ENCODE measurements at regions not wholly inside any gene's neighbourhood (a gene's known extent, or its start where the extent isn't known, plus 50 kb on each side); places are given as distances from the start of the nearest gene placed in this dataset.

GRCh38 chr2:104425850-104426595 is 427.9 kb upstream of the POU3F3 start:
- POLR2A ChIA-PET, result no interaction called here
- no peak overlapping the region for H3K27ac ChIP-seq (ENCODE audit: insufficient read depth in 1 of 2, low read depth in 1 of 2, low read length in 2 of 2, poor library complexity in 1 of 2, severe bottlenecking in 2 of 2)
- 77% methylated on average over 2 of the region's 3 CpGs for WGBS (ENCODE audit: insufficient coverage)
- no peaks in the 10 kb centered on the region for H3K9me3 ChIP-seq (ENCODE audit: control extremely low read depth in 1 of 5, control insufficient read depth in 4 of 5, insufficient read depth in 2 of 5, low read depth in 1 of 5, low read length in 4 of 5)
- H3K4me1 ChIP-seq (ENCODE audit: control extremely low read depth in 1 of 4, control insufficient read depth in 4 of 4, insufficient read depth in 4 of 4, low read length in 3 of 4), result no peaks in the 10 kb centered on the region
- no peak overlapping the region for H3K4me3 ChIP-seq (ENCODE audit: control insufficient read depth in 1 of 7, extremely low read depth in 1 of 7, insufficient read depth in 4 of 7, low read depth in 2 of 7, low read length in 6 of 7)
- H3K36me3 ChIP-seq (ENCODE audit: control insufficient read depth in 4 of 4, insufficient read depth in 4 of 4, low read length in 3 of 4), result no peaks in the 10 kb centered on the region
- no peak for DNase-seq
- CTCF ChIA-PET, result no interaction called here
- peaks cover 0 to 6% (median 2%) of the 10 kb centered on the region in 5 experiments for H3K27me3 ChIP-seq (replicated peaks in 2 of 5; ENCODE audit: control insufficient read depth in 4 of 5, insufficient read depth in 5 of 5, low read length in 4 of 5)

- Histone ChIP-seq H3K4me1 (ENCODE audit: control extremely low read depth in 1 of 4, control insufficient read depth in 4 of 4, insufficient read depth in 4 of 4, low read length in 3 of 4) (no peaks in the 10 kb centered on the region), H3K9me3 (ENCODE audit: control extremely low read depth in 1 of 5, control insufficient read depth in 4 of 5, insufficient read depth in 2 of 5, low read depth in 1 of 5, low read length in 4 of 5) (no peaks in the 10 kb centered on the region), H3K27ac (ENCODE audit: insufficient read depth in 1 of 2, low read depth in 1 of 2, low read length in 2 of 2, poor library complexity in 1 of 2, severe bottlenecking in 2 of 2) (no peak overlapping the region), H3K4me3 (ENCODE audit: control insufficient read depth in 1 of 7, extremely low read depth in 1 of 7, insufficient read depth in 4 of 7, low read depth in 2 of 7, low read length in 6 of 7) (no peak overlapping the region), H3K36me3 (ENCODE audit: control insufficient read depth in 4 of 4, insufficient read depth in 4 of 4, low read length in 3 of 4) (no peaks in the 10 kb centered on the region), H3K27me3 (replicated peaks in 2 of 5; ENCODE audit: control insufficient read depth in 4 of 5, insufficient read depth in 5 of 5, low read length in 4 of 5) (peaks cover 0 to 6% (median 2%) of the 10 kb centered on the region in 5 experiments)
- ChIA-PET CTCF (no interaction called here), POLR2A (no interaction called here)
- no peak for DNase-seq
- no CpG with 5 or more reads among the region's 1 CpG for WGBS (ENCODE audit: insufficient coverage)
Observed at GRCh38 chr2:104428155-104428554, 425.8 kb upstream of the POU3F3 start.

- POLR2A ChIA-PET, result no interaction called here
- CTCF ChIA-PET, result interaction anchor here (0.8 to 1.9 kb wide), 3 partner anchors 9 to 16 kb away, joined by 4 to 6 read pairs (median 5); no protein-coding TSS in a partner anchor
- no peak overlapping the region for H3K4me3 ChIP-seq (ENCODE audit: control insufficient read depth in 1 of 7, extremely low read depth in 1 of 7, insufficient read depth in 4 of 7, low read depth in 2 of 7, low read length in 6 of 7)
- H3K27me3 ChIP-seq (replicated peaks in 2 of 5; ENCODE audit: control insufficient read depth in 4 of 5, insufficient read depth in 5 of 5, low read length in 4 of 5), result peaks cover 0 to 13% (median 2%) of the 10 kb centered on the region in 5 experiments
- DNase-seq, result no peak
- H3K9me3 ChIP-seq (ENCODE audit: control extremely low read depth in 1 of 5, control insufficient read depth in 4 of 5, insufficient read depth in 2 of 5, low read depth in 1 of 5, low read length in 4 of 5), result no peaks in the 10 kb centered on the region
- no peak overlapping the region for H3K27ac ChIP-seq (ENCODE audit: insufficient read depth in 1 of 2, low read depth in 1 of 2, low read length in 2 of 2, poor library complexity in 1 of 2, severe bottlenecking in 2 of 2)
- peaks cover 0 to 7% (median 4%) of the 10 kb centered on the region in 4 experiments for H3K4me1 ChIP-seq (ENCODE audit: control extremely low read depth in 1 of 4, control insufficient read depth in 4 of 4, insufficient read depth in 4 of 4, low read length in 3 of 4)
- 90% methylated on average over 6 of the region's 8 CpGs for WGBS (ENCODE audit: insufficient coverage)
- no peaks in the 10 kb centered on the region for H3K36me3 ChIP-seq (ENCODE audit: control insufficient read depth in 4 of 4, insufficient read depth in 4 of 4, low read length in 3 of 4)
Observed at GRCh38 chr2:104429639-104430358, 424.1 kb upstream of the POU3F3 start.

DNA sequence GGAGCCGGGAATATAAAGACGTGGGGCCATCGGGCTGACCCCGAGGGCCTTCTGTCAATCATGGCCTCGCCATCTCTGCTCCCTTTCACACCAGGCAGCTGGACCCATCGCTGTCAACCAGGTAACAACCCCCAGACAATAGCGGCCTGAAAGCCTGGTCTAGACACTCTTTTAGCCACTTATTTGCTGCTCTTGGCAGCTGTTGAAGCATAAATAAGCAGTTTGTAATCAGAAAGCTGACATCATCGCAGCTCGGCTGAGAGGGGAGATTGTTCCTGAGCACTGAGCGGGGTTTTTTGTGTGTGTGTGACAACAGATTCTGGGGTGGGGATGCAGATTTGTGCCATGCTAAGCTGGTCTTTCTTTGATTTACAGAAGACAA is 423.6 kb upstream of the POU3F3 start:
- H3K4me1 ChIP-seq (ENCODE audit: control extremely low read depth in 1 of 4, control insufficient read depth in 4 of 4, insufficient read depth in 4 of 4, low read length in 3 of 4), result peaks cover 0 to 7% (median 4%) of the 10 kb centered on the region in 4 experiments
- WGBS (ENCODE audit: insufficient coverage), result 99% methylated on average over 10 of the region's 10 CpGs
- peaks cover 0 to 12% (median 2%) of the 10 kb centered on the region in 5 experiments for H3K27me3 ChIP-seq (replicated peaks in 2 of 5; ENCODE audit: control insufficient read depth in 4 of 5, insufficient read depth in 5 of 5, low read length in 4 of 5)

GRCh38 chr2:104430852-104431251 is 423.1 kb upstream of the POU3F3 start:
- H3K4me3 ChIP-seq (ENCODE audit: control insufficient read depth in 1 of 7, extremely low read depth in 1 of 7, insufficient read depth in 4 of 7, low read depth in 2 of 7, low read length in 6 of 7), result no peak overlapping the region
- no peaks in the 10 kb centered on the region for H3K36me3 ChIP-seq (ENCODE audit: control insufficient read depth in 4 of 4, insufficient read depth in 4 of 4, low read length in 3 of 4)
- H3K9me3 ChIP-seq (ENCODE audit: control extremely low read depth in 1 of 5, control insufficient read depth in 4 of 5, insufficient read depth in 2 of 5, low read depth in 1 of 5, low read length in 4 of 5), result no peaks in the 10 kb centered on the region
- peaks cover 0 to 7% (median 4%) of the 10 kb centered on the region in 4 experiments for H3K4me1 ChIP-seq (ENCODE audit: control extremely low read depth in 1 of 4, control insufficient read depth in 4 of 4, insufficient read depth in 4 of 4, low read length in 3 of 4)
- DNase-seq, result no peak
- ChIA-PET POLR2A (no interaction called here), CTCF (interaction anchor here (1.3 kb wide), 1 partner anchor 417 kb away, joined by 6 read pairs; no protein-coding TSS in a partner anchor)
- H3K27me3 ChIP-seq (replicated peaks in 2 of 5; ENCODE audit: control insufficient read depth in 4 of 5, insufficient read depth in 5 of 5, low read length in 4 of 5), result peaks cover 0 to 12% (median 2%) of the 10 kb centered on the region in 5 experiments
- no peak overlapping the region for H3K27ac ChIP-seq (ENCODE audit: insufficient read depth in 1 of 2, low read depth in 1 of 2, low read length in 2 of 2, poor library complexity in 1 of 2, severe bottlenecking in 2 of 2)
- WGBS (ENCODE audit: insufficient coverage), result 97% methylated on average over 6 of the region's 7 CpGs

More for the DNA sequence above, 423.6 kb upstream of the POU3F3 start:
- H3K36me3 ChIP-seq (ENCODE audit: control insufficient read depth in 4 of 4, insufficient read depth in 4 of 4, low read length in 3 of 4), result no peaks in the 10 kb centered on the region
- no peak overlapping the region for H3K4me3 ChIP-seq (ENCODE audit: control insufficient read depth in 1 of 7, extremely low read depth in 1 of 7, insufficient read depth in 4 of 7, low read depth in 2 of 7, low read length in 6 of 7)
- H3K27ac ChIP-seq (ENCODE audit: insufficient read depth in 1 of 2, low read depth in 1 of 2, low read length in 2 of 2, poor library complexity in 1 of 2, severe bottlenecking in 2 of 2), result no peak overlapping the region
- no peaks in the 10 kb centered on the region for H3K9me3 ChIP-seq (ENCODE audit: control extremely low read depth in 1 of 5, control insufficient read depth in 4 of 5, insufficient read depth in 2 of 5, low read depth in 1 of 5, low read length in 4 of 5)
- DNase-seq, result no peak
- ChIA-PET CTCF (interaction anchor here (1.3 to 1.9 kb wide), 2 partner anchors 9 to 418 kb away, joined by 5 to 6 read pairs; no protein-coding TSS in a partner anchor), POLR2A (no interaction called here)

DNA sequence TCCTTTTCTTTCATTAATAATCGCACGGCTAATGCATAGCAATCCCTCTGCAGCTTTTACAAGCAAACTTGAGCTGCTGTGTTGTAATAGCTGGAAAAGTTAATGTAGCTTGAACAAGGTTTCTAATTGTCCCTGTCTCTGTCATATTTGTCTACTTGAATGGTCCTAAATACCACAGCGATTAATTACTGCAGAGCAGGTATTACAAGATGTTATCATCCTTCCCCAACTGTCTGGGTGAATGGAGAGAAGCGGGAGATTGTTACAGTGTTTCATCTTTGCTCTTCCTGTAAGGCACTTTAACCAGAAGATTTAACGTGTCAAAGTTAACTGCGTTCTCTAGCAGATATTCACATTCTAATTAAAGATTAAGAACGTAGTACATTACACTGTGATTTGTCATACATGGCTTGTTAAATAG is 422.2 kb upstream of the POU3F3 start:
- DNase-seq, result no peak
- 88% methylated on average over 5 of the region's 7 CpGs for WGBS (ENCODE audit: insufficient coverage)
- peaks cover 0 to 12% (median 2%) of the 10 kb centered on the region in 5 experiments for H3K27me3 ChIP-seq (replicated peaks in 2 of 5; ENCODE audit: control insufficient read depth in 4 of 5, insufficient read depth in 5 of 5, low read length in 4 of 5)
- peaks cover 0 to 7% (median 4%) of the 10 kb centered on the region in 4 experiments for H3K4me1 ChIP-seq (ENCODE audit: control extremely low read depth in 1 of 4, control insufficient read depth in 4 of 4, insufficient read depth in 4 of 4, low read length in 3 of 4)
- no peak overlapping the region for H3K4me3 ChIP-seq (ENCODE audit: control insufficient read depth in 1 of 7, extremely low read depth in 1 of 7, insufficient read depth in 4 of 7, low read depth in 2 of 7, low read length in 6 of 7)
- POLR2A ChIA-PET, result no interaction called here
- H3K27ac ChIP-seq (ENCODE audit: insufficient read depth in 1 of 2, low read depth in 1 of 2, low read length in 2 of 2, poor library complexity in 1 of 2, severe bottlenecking in 2 of 2), result no peak overlapping the region
- no peaks in the 10 kb centered on the region for H3K36me3 ChIP-seq (ENCODE audit: control insufficient read depth in 4 of 4, insufficient read depth in 4 of 4, low read length in 3 of 4)
- CTCF ChIA-PET, result interaction anchor here (1.1 to 1.3 kb wide), 2 partner anchors 12 to 416 kb away, joined by 5 to 6 read pairs; no protein-coding TSS in a partner anchor
- H3K9me3 ChIP-seq (ENCODE audit: control extremely low read depth in 1 of 5, control insufficient read depth in 4 of 5, insufficient read depth in 2 of 5, low read depth in 1 of 5, low read length in 4 of 5), result no peaks in the 10 kb centered on the region

DNA sequence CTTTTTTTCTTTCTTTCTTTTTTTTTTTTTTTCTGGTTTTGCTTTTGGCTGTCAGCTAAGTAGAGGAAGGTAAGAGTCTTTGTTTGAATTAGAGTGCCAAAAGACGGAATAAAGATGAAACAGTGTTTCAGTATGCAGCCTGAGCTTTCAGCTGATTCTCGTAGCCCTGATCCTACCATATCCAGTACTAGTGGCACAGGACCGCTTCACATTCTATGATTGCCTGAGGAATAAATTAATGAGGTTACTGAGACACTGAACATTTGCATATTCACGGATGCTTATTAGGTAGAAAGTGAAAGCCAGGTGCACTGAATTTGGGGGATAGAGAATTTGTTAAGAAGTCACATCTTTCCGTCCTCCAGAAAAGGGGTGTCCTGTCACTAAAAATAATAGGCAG is 421.5 kb upstream of the POU3F3 start:
- WGBS (ENCODE audit: insufficient coverage), result 98% methylated on average over 4 of the region's 5 CpGs
- Histone ChIP-seq H3K9me3 (ENCODE audit: control extremely low read depth in 1 of 5, control insufficient read depth in 4 of 5, insufficient read depth in 2 of 5, low read depth in 1 of 5, low read length in 4 of 5) (no peaks in the 10 kb centered on the region), H3K36me3 (ENCODE audit: control insufficient read depth in 4 of 4, insufficient read depth in 4 of 4, low read length in 3 of 4) (no peaks in the 10 kb centered on the region), H3K4me3 (ENCODE audit: control insufficient read depth in 1 of 7, extremely low read depth in 1 of 7, insufficient read depth in 4 of 7, low read depth in 2 of 7, low read length in 6 of 7) (no peak overlapping the region), H3K27ac (ENCODE audit: insufficient read depth in 1 of 2, low read depth in 1 of 2, low read length in 2 of 2, poor library complexity in 1 of 2, severe bottlenecking in 2 of 2) (no peak overlapping the region), H3K4me1 (ENCODE audit: control extremely low read depth in 1 of 4, control insufficient read depth in 4 of 4, insufficient read depth in 4 of 4, low read length in 3 of 4) (peaks cover 0 to 7% (median 4%) of the 10 kb centered on the region in 4 experiments), H3K27me3 (replicated peaks in 2 of 5; ENCODE audit: control insufficient read depth in 4 of 5, insufficient read depth in 5 of 5, low read length in 4 of 5) (peaks cover 0 to 12% (median 2%) of the 10 kb centered on the region in 5 experiments)
- no peak for DNase-seq
- ChIA-PET POLR2A (no interaction called here), CTCF (interaction anchor here (1.1 kb wide), 1 partner anchor 11 kb away, joined by 5 read pairs; no protein-coding TSS in a partner anchor)

Measured in common myeloid progenitor, CD34-positive (primary cell).